Activated CD4-positive, alpha-beta memory T cell treated with anti-CD3 and anti-CD28 coated beads for 36 hours (primary cell): ENCODE measurements at regions not wholly inside any gene's neighbourhood (a gene's known extent, or its start where the extent isn't known, plus 50 kb on each side); places are given as distances from the start of the nearest gene placed in this dataset.
"Not testable (repeated sequence)": the region's sequence is repeated elsewhere in the genome, so short reads cannot be mapped to it uniquely, and the experiment has no call there.

Source experiments
- CTCF ChIA-PET: fragments of 350-600 bp; sonication (Branson Sonifier 250); formaldehyde crosslinking; loops from one replicate; lab custom pipeline; 2021; ENCODE audit warnings: antibody characterized with exemption, inconsistent platforms; lab: Charles Lee
- POLR2A ChIA-PET: fragments of 350-600 bp; sonication (Branson Sonifier 250); formaldehyde crosslinking; loops from one replicate; lab custom pipeline; 2021; ENCODE audit warnings: antibody characterized with exemption; lab: Charles Lee
- DNase-seq: peaks from one replicate; pipeline ENCODE4 v3.0.0-alpha.2; 2020
- H3K27ac Mint-ChIP-seq: one replicate; pipeline ENCODE4 v1.8.0; 2021; ENCODE audit warnings: mixed read lengths
- H3K27me3 Mint-ChIP-seq: one replicate; pipeline ENCODE4 v1.8.0; 2021; ENCODE audit warnings: mixed read lengths
- H3K36me3 Mint-ChIP-seq: one replicate; pipeline ENCODE4 v1.8.0; 2021; ENCODE audit warnings: mixed read lengths
- H3K4me1 Mint-ChIP-seq: one replicate; pipeline ENCODE4 v1.8.0; 2021; ENCODE audit warnings: low read depth, mixed read lengths
- H3K4me3 Mint-ChIP-seq: one replicate; pipeline ENCODE4 v1.8.0; 2021; ENCODE audit warnings: mild to moderate bottlenecking, mixed read lengths
- H3K9me3 Mint-ChIP-seq: one replicate; pipeline ENCODE4 v1.8.0; 2021; ENCODE audit warnings: mixed read lengths
- intact Hi-C: fragments of 100-400 bp; cut with micrococcal nuclease; formaldehyde crosslinking; loops from one replicate; pipeline ENCODE4 v1.15.1; 2023

- Mint-ChIP-seq H3K27me3 (no peaks in the 10 kb centered on the region), H3K36me3 (no peaks in the 10 kb centered on the region), H3K4me1 (no peaks in the 10 kb centered on the region), H3K9me3 (peaks cover 3% of the 10 kb centered on the region), H3K27ac (no peak overlapping the region), H3K4me3 (no peak overlapping the region)
- DNase-seq = no peak
- intact Hi-C loops = no loop called here
- POLR2A ChIA-PET = no interaction called here
- CTCF ChIA-PET = no interaction called here
These were observed 268.2 kb upstream of the POT1 start for GRCh38 chr7:125197731-125198393.

GRCh38 chr7:125195156-125195555, 265.5 kb upstream of the POT1 start:
- POLR2A ChIA-PET = no interaction called here
- intact Hi-C loops = no loop called here
- H3K4me3 Mint-ChIP-seq = no peak overlapping the region
- peaks cover 14% of the 10 kb centered on the region for H3K9me3 Mint-ChIP-seq
- H3K27me3 Mint-ChIP-seq = no peaks in the 10 kb centered on the region
- DNase-seq = no peak
- no peak overlapping the region for H3K27ac Mint-ChIP-seq
- H3K36me3 Mint-ChIP-seq = no peaks in the 10 kb centered on the region
- no peaks in the 10 kb centered on the region for H3K4me1 Mint-ChIP-seq
- CTCF ChIA-PET = no interaction called here

- CTCF ChIA-PET = no interaction called here
- H3K4me1 Mint-ChIP-seq = no peaks in the 10 kb centered on the region
- intact Hi-C loops = no loop called here
- H3K9me3 Mint-ChIP-seq = peaks cover 16% of the 10 kb centered on the region
- POLR2A ChIA-PET = no interaction called here
- H3K27me3 Mint-ChIP-seq = no peaks in the 10 kb centered on the region
- no peaks in the 10 kb centered on the region for H3K36me3 Mint-ChIP-seq
- DNase-seq = no peak
- no peak overlapping the region for H3K4me3 Mint-ChIP-seq
- no peak overlapping the region for H3K27ac Mint-ChIP-seq
These were observed 263.6 kb upstream of the POT1 start for GRCh38 chr7:125193263-125193662.

- no peak overlapping the region for H3K27ac Mint-ChIP-seq
- intact Hi-C loops = no loop called here
- POLR2A ChIA-PET = no interaction called here
- CTCF ChIA-PET = no interaction called here
- no peaks in the 10 kb centered on the region for H3K36me3 Mint-ChIP-seq
- peaks cover 9% of the 10 kb centered on the region for H3K9me3 Mint-ChIP-seq
- no peak overlapping the region for H3K4me3 Mint-ChIP-seq
- DNase-seq = no peak
- H3K4me1 Mint-ChIP-seq = no peaks in the 10 kb centered on the region
- H3K27me3 Mint-ChIP-seq = no peaks in the 10 kb centered on the region
These were observed 255.2 kb upstream of the POT1 start for GRCh38 chr7:125184801-125185200.

- H3K4me1 Mint-ChIP-seq, DNase-seq, H3K4me3 Mint-ChIP-seq, H3K27ac Mint-ChIP-seq, H3K36me3 Mint-ChIP-seq, CTCF ChIA-PET, intact Hi-C loops, H3K27me3 Mint-ChIP-seq, POLR2A ChIA-PET, H3K9me3 Mint-ChIP-seq: not testable (repeated sequence)
These were observed 252.1 kb upstream of the POT1 start for GRCh38 chr7:125181569-125182267.

GRCh38 chr7:125173571-125173970, 243.9 kb upstream of the POT1 start:
- Mint-ChIP-seq H3K4me3 (no peak overlapping the region), H3K36me3 (no peaks in the 10 kb centered on the region), H3K27ac (no peak overlapping the region), H3K9me3 (no peaks in the 10 kb centered on the region), H3K4me1 (no peaks in the 10 kb centered on the region), H3K27me3 (no peaks in the 10 kb centered on the region)
- ChIA-PET POLR2A (no interaction called here), CTCF (interaction anchor here (0.6 kb wide), 1 partner anchor 16 kb away, joined by 3 read pairs; no protein-coding TSS in a partner anchor)
- intact Hi-C loops = no loop called here
- no peak for DNase-seq

- no peaks in the 10 kb centered on the region for H3K36me3 Mint-ChIP-seq
- intact Hi-C loops = no loop called here
- H3K4me1 Mint-ChIP-seq = no peaks in the 10 kb centered on the region
- ChIA-PET CTCF (no interaction called here), POLR2A (no interaction called here)
- H3K27me3 Mint-ChIP-seq = no peaks in the 10 kb centered on the region
- no peaks in the 10 kb centered on the region for H3K9me3 Mint-ChIP-seq
- no peak overlapping the region for H3K27ac Mint-ChIP-seq
- no peak for DNase-seq
- no peak overlapping the region for H3K4me3 Mint-ChIP-seq
These were observed 239.5 kb upstream of the POT1 start for GRCh38 chr7:125169088-125169487.

- H3K36me3 Mint-ChIP-seq = no peaks in the 10 kb centered on the region
- ChIA-PET POLR2A (no interaction called here), CTCF (no interaction called here)
- DNase-seq = no peak
- no peak overlapping the region for H3K4me3 Mint-ChIP-seq
- H3K4me1 Mint-ChIP-seq = no peaks in the 10 kb centered on the region
- H3K27me3 Mint-ChIP-seq = no peaks in the 10 kb centered on the region
- intact Hi-C loops = no loop called here
- H3K9me3 Mint-ChIP-seq = peaks cover 8% of the 10 kb centered on the region
- H3K27ac Mint-ChIP-seq = no peak overlapping the region
These were observed 225.3 kb upstream of the POT1 start for GRCh38 chr7:125154930-125155329.

- no peaks in the 10 kb centered on the region for H3K27me3 Mint-ChIP-seq
- DNase-seq = no peak
- CTCF ChIA-PET = no interaction called here
- no peak overlapping the region for H3K27ac Mint-ChIP-seq
- POLR2A ChIA-PET = no interaction called here
- intact Hi-C loops = no loop called here
- H3K4me1 Mint-ChIP-seq = no peaks in the 10 kb centered on the region
- peaks cover 2% of the 10 kb centered on the region for H3K9me3 Mint-ChIP-seq
- no peak overlapping the region for H3K4me3 Mint-ChIP-seq
- H3K36me3 Mint-ChIP-seq = no peaks in the 10 kb centered on the region
These were observed 219.5 kb upstream of the POT1 start for GRCh38 chr7:125149151-125149550.

GRCh38 chr7:125147047-125147446, 217.4 kb upstream of the POT1 start:
- intact Hi-C loops = no loop called here
- ChIA-PET CTCF (no interaction called here), POLR2A (no interaction called here)
- DNase-seq = no peak
- no peaks in the 10 kb centered on the region for H3K27me3 Mint-ChIP-seq
- peaks cover 2% of the 10 kb centered on the region for H3K9me3 Mint-ChIP-seq
- no peaks in the 10 kb centered on the region for H3K4me1 Mint-ChIP-seq
- no peaks in the 10 kb centered on the region for H3K36me3 Mint-ChIP-seq
- H3K27ac Mint-ChIP-seq = no peak overlapping the region
- no peak overlapping the region for H3K4me3 Mint-ChIP-seq

GRCh38 chr7:125136755-125137532, 207.3 kb upstream of the POT1 start:
- Mint-ChIP-seq H3K4me3 (no peak overlapping the region), H3K4me1 (no peaks in the 10 kb centered on the region), H3K9me3 (no peaks in the 10 kb centered on the region), H3K27me3 (no peaks in the 10 kb centered on the region), H3K27ac (no peak overlapping the region), H3K36me3 (no peaks in the 10 kb centered on the region)
- ChIA-PET POLR2A (no interaction called here), CTCF (no interaction called here)
- intact Hi-C loops = no loop called here
- no peak for DNase-seq

- DNase-seq = no peak
- Mint-ChIP-seq H3K9me3 (no peaks in the 10 kb centered on the region), H3K36me3 (no peaks in the 10 kb centered on the region), H3K27ac (no peak overlapping the region), H3K4me1 (no peaks in the 10 kb centered on the region), H3K4me3 (no peak overlapping the region), H3K27me3 (no peaks in the 10 kb centered on the region)
- ChIA-PET CTCF (no interaction called here), POLR2A (no interaction called here)
- intact Hi-C loops = no loop called here
These were observed 206.7 kb upstream of the POT1 start for GRCh38 chr7:125136341-125136740.
